Myocyte (in vitro differentiated cells): ENCODE measurements at regions not wholly inside any gene's neighbourhood (a gene's known extent, or its start where the extent isn't known, plus 50 kb on each side); places are given as distances from the start of the nearest gene placed in this dataset.
"Not testable (repeated sequence)": the region's sequence is repeated elsewhere in the genome, so short reads cannot be mapped to it uniquely, and the experiment has no call there.

Experiments
- DNase-seq: peaks from one replicate; pipeline ENCODE4 v3.0.0-alpha.2; 2012; ENCODE audit warnings: low read depth

DNA sequence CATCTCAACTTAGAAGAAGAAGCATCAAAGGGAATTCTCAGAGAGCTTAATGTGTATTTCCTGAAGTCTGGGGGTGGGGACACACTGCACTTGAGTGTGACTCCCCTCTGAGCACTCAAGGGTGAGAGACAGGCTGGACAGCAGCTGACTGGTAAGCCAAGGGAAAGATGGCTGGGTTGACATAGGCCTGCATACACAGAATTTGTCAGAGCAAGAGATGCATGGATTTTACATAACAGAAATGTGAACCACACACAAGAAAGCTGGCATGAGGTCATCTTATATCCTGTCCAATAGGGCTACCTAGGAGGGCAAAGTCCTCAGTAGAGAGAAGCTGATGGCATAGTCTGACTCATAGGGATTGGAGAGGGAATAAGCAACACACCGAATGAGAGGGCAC lies 114.3 kb upstream of the EPB41L4A start:
- DNase-seq: no peak

DNA sequence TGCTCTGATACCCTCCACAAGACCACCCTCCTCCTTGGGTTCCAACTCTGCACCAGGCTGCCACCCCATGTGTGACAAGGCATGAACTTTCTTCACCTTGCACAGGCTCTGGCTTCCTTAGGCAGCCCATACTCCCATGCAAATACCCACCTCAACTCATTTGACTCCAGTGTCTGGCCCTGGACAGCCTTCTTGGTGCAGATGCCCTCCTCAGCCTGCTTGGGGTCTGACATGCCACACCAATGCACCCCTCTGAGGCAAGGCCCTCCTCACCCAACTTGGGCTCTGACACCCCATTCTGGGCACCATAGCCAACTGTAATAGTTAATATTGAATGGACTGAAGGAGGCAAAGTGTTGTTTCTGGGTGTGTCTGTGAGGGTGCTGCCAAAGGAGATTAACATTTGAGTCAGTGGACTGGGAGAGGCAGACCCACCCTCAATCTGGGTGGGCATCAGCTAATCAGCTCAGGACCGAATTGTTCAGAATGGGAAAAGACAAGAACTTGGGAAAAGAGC lies 115.0 kb upstream of the EPB41L4A start:
- no peak for DNase-seq

DNA sequence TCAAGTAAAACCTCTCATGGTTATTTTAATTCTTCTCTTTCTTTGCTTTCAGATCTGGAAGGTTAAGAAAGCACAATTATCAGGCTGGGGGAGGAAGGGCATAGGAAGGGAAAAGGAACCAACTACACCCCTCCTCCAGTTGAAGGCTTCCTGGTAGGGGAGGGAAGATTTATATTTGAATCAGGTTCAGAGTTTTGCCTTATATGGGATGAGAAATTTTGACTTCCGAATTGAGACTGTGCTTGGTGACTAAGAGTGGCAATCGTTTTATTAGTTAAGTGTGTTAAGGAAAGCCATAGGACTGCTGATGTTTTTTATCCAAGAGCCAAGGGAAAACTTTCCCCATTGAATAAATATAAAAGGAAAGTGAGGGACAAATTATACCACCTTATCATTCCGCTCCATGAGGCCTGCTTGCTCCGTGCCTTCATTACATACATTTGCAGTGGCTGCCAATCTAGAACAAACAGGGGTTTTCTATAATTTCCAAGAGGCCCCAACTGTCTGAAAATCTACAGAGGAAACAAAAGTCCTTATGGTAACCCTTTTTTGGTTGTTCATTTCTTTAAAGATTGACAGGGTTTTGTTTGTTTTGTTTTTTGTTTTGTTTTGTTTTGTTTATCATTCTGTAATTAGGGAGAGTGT lies 115.7 kb upstream of the EPB41L4A start:
- no peak for DNase-seq

DNA sequence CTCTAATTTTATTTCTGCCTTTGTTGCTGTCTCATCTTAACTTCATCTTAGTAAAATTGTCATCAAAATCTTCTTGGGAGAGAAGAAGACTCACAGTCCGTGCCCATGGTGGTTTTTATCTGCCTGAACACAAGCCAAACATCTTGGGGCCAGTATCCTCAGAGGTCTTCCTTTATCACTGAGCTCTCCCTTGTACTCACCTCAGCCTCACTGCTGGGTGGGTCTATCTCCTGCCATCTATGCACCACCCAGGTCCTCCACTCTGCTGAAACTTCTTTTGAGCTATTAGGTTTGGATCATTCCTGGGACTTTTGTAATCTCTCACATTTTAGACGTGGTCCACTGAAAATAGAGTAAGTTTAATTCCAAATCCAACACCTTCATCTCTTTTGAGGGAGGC lies 116.3 kb upstream of the EPB41L4A start:
- no peak for DNase-seq

DNA sequence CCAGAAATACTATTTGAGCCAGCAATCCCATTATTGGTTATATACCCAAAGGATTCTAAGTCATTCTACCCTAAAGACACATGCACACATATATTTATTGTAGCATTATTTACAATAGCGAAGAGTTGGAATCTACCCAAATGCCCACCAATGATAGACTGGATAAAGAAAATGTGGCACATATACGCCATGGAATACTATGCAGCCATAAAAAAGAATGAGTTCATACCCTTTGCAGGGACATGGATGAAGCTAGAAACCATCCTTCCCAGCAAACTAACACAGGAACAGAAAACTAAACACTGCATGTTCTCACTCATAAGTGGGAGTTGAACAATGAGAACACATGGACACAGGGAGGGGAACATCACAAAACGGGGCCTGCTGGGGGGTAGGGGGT lies 125.5 kb upstream of the EPB41L4A start:
- not testable (repeated sequence) for DNase-seq

DNA sequence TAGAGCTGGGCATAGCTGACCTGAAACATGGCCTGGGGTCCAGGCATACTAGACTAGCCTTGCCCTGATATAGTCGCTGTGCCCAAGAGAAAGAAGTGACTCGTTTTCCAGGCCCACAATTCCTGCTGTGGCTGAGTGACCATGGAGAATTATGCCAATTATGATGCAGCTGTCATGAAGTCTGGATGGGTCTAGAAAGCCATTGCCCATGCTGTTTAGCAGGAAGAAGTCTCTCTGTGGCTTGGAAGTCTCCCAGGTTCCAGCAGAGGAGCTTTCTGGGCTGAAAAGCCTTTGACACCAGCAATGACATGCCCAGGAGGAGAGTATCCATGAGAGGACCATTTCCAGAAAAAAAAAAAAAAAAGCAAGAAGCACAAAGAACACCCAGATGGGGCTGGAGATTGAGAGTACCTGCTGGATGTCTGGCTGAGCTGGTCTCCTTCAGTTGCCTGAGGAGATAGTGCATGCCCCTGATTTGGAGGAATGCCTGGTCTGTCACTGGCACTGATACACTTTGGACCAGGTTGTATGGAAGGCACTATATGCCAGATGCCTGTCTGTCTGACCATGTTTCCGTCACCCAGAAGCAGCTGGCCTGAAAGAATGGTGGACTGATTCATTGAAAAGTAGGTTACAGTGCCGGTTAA lies 128.0 kb upstream of the EPB41L4A start:
- DNase-seq: peak; percentile 94

DNA sequence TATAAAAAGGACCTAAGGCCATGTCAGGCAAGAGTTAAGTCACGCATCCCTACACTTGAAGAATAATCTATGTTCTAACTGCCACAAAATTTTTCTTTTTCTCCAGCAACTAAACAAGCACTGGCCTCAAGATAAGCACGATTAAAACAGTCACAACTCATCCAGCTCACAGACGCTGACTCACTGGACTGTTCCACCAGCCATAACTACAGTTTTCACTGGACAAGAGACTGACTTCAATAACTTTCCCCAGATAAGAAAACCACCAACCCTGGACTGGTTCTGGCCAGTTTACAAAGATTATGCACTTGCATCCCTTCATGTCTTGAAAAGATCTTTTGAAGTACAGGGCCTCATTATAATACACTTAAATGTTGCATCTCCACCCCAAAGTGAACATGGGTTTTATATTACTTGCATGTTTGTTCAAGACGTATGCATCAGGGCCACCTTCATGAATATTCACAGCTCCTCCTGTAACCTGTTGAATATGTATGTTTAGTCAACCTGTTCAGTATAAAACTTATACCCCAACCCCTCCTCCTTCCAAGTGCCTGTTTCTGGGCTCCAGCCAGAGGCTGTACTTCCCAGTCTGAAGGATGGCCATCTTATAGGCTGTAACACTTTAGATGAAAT lies 129.3 kb upstream of the EPB41L4A start:
- peak; percentile 40 for DNase-seq

DNA sequence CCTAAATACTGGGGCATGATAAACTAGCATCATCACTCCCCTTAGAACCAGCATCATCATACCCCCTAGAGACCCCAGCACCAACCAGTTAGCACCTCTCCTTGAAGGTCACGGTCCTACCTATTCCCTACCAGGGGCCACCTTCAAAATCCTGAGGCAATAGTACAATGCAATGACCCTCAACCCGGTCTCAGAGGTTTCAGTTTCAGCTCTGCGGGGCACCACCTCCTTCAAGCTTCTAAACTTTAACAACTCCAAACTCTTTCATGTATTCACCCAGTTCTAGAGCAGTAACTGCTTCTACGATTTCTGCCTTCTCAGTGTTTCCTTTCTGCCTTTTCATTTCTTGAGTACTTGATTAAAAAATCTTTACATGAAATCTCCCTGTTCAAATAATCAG lies 130.1 kb upstream of the EPB41L4A start:
- DNase-seq: no peak

DNA sequence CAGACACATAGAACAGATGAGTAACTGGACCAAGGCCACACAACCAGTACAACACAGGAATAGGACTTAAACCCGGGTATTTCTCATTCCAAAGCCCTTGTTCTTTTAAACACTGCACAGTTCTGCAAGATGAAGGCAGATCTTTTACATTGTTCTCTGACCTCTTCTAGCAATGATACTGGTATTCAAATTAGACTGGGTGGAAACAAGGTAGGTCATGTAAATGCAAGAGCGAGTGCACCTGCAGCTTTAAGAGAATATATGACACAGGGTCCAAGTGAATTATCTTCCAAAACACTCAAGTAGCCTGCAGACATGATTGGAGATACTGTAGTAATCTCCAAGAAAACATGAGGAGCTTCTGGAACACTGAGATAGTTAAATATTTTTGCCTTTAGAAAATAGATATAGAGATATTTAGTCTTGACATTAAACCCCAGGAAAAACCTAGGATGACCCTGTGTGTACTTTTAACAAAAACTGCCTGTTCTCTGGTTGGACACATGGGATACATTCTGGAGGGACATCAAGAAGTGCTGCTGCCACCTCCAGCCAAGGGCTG lies 130.6 kb upstream of the EPB41L4A start:
- DNase-seq: no peak

DNA sequence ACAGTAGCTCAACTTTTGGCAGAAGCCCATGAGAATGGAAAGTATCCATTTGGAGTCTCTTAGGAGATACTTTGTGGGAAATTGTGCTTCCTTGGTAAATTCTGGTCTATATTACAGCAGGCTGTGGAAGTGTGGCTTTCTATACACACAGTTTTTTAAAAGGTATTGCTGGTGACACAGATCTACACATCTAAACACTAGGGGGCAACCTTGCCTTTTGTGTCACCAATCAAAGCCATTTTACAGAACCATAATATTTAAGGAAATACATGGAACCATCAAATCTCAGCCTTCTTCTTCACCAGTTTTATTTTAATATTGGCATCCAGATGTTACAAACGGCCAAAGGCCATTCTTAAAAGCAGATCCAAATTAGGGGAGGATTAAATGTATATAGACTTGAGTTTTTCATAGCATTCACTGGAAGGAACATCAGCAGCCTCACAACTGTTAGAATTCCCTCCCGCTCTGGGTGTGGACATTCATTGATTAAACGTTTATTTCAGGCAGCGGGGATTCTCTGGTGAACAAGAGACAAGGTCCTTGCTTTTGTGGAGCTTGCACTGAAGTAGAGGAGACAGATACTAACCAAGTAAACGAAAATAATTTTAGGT lies 132.4 kb upstream of the EPB41L4A start:
- peak; percentile 74 for DNase-seq

DNA sequence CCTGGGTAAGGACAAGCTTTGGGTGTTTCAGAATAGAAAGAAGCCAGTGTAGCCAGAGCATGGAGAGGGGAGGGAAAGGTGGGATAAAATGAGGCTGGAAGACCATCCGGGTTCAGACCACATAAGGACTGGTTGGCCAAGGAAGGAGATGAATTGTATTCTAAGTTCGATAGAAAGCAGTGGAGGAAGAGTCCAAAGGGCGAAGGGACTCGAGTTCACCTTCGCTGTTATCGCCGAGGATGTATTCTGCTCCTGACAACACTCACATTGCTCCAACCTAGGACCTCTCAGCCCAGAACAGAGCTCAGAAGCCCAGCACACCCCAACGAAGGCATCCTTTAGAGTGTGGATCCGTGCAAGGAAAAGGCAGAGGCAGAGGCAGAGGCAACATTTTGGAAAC lies 133.1 kb upstream of the EPB41L4A start:
- no peak for DNase-seq

DNA sequence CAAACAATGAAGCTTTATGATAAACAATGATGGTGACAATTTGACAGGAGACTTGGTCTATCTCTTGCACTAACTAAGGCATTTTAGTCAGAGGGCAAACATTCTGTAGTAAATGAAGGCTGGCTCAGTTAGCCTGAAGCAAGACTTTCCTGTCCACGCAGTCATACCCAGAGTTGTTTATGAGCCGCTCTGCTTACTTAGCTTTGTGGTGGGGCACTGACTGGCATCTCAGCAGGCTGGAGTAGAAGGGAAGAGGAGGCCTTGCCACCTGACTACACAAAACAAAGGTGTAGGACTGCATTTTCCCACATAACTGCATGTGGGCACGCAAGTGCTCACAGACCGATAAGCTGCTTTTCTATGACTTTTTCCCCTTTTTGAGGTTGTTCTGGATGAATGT lies 133.7 kb upstream of the EPB41L4A start:
- no peak for DNase-seq

DNA sequence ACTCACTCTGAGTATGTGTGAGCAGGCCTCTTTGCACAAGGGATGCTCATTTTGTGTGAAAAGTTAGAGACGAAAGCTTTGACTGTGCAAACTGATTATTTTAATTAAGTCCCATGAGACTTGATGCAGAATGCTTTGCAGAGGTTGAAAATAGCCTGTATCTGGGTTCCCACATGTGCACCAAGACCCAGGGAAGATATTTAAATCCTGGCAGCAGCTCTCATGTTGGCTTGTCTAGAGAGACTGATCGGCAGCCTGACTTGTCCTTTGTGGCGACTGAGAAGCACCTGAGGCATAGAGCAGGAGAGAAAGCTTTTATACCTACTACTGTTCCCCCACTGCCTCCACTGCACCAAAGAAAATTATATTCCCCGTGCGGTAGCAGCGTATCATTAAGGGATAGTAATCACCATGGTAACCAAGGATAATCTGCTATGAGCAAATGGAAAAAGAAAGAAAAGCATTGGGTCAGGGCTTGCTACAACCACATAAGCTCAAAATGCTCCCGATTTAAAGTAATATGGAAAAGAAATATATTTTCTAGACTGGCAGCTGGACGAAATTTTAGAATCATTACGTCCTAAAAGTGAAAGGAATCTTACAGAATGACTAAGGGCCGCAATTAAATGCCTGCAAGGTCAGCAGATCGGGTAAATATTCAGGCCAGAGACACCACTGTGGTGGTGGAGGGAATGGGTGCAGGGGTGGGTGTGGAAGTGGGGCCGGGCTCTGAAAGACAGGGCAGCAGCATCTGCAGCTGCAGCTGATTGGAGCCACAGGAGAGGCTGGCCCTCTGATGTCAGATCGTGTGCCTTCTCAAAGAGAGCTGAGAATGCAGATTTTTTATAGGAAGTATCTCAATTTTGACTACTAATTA lies 135.3 kb upstream of the EPB41L4A start:
- no peak for DNase-seq

DNA sequence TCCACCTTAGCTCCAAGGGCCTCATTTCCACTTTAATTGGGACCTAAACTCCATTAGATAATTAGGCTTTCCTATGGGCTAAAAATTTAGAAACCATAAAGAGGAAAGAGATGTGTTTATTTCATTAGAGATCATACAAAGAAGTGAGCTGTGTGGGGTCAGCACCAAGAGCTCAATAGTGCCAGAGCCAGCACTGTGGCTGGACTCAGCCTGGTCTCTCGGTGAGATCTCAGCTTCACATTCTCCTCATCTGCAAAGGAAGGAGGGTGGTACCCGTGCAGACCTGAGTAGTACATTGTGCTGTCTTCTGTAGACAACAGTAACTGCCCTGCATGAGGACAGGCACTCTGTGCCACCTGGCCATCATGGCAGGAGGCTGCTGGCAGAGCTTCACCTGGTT lies 136.1 kb upstream of the EPB41L4A start:
- no peak for DNase-seq

DNA sequence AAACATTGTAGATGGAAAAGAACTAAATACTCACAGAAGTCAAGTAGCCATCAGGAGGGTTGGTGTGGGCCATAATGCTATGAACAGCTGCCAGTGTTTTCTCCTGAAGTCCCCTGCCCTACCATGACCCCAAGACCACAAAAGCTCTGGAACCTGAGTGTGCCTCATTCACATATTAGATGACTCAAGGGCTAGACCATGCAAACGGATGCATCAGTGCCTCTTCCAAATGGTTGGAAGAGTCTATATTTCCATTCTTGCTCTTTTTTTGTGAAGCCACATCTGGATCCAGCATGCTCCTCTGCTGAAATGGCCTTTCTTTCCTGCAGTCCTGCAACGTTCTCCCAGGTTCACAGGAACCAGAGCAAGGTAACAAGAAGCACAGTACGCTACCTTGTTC lies 136.6 kb upstream of the EPB41L4A start:
- DNase-seq: peak; percentile 87

DNA sequence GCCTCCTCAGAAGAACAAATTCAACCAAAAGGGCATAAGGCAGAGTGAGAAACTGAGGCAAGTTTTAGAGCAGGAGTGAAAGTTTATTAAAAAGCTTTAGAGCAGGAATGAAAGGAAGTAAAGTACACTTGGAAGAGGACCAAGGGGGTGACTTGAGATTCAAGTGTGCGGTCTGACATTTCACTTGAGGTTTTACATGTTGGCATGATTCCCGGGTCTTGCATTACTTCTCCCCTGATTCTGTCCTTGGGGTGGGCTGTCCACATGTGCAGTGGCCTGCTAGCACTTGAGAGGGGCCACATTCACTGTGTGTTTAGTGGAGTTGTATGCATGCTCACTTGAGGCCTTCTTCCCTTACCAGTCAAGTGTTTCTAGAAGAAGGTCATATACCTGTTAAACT lies 140.4 kb upstream of the EPB41L4A start:
- peak; percentile 77 for DNase-seq

DNA sequence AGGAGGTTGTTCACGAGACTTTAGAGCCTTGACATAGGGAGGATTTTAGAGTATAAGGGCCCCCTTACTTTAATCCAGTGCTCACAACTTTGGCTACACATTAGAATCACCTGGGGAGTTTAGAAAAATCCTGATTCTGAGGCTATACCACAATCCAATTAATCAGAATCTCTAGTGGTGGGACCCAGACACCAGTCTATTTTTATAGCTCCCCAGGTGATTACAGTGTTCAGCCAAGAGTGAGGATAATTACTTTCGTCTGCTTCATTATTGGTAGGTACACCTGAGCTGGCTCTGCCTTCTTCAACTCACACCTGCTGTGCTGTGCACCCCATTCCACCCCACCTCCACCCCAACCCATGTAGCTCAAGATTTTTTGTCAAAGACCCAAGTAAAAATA lies 141.3 kb upstream of the EPB41L4A start:
- no peak for DNase-seq

DNA sequence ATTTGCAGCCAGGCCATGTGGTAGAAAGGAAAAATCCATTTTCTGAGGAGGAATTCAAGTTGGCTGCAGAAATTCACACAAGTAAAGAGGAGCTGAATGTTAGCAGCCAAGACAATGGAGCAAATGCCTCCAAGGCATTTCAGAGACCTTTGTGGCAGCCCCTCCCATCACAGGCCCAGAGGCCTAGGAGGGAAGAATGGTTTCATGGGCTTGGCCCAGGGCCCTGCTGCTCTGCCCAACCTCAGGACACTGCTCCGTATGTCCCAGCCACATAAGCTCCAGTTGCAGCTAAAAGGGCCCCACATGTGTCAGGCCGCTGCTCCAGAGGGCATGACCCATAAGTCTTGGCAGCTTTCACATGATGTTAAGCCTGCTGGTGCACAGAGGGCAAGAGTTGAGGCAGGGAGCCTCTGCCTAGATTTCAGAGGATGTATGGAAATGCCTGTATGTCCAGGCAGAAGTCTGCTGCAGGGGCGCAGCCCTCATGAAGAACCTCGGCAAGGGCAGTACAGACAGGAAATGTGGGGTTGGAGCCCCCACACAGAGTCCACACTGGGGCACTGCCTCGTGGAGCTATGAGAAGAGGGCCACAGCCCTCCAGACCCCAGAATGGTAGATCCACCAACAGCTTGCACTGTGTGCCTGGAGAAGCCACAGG lies 144.2 kb upstream of the EPB41L4A start:
- DNase-seq: no peak

DNA sequence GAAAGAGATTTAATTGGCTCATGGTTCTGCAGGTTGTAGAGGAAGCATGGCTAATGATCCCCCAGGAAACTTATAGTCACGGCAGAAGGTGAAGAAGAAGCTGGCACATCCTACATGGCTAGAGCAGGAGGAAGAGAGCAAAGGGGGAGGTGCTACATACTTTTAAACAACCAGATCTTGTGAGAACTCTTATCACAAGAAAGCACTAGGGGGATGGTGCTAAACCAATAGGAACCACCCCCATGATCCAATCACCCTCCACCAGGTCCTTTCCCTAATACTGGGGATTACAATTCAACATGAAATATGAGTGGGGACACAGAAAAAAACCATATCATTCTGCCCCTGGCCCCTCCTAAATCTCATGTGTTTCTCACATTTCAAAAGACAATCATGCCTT lies 147.2 kb upstream of the EPB41L4A start:
- DNase-seq: no peak

DNA sequence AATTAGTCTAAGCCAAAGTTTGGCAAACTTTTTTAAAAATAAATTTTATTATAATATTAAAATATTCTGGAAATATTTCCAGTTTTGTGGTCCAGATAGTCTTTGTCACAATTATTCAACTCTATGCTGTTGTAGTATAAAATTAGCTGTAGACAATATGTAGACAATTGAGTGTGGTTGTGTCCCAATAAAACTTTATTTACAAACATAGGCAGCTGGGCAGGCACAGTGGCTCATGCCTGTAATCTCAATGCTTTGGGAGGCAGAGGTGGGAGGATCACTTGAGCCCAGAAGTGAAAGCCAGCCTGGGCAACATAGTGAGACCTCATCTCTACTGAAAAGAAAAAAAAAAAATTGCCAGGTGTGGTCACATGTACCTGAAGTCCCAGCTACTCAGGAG lies 150.5 kb upstream of the EPB41L4A start:
- no peak for DNase-seq
